CD4-positive, alpha-beta T cell (primary cell): ENCODE measurements at regions not wholly inside any gene's neighbourhood (a gene's known extent, or its start where the extent isn't known, plus 50 kb on each side); places are given as distances from the start of the nearest gene placed in this dataset.

Experiments
- ATAC-seq: fragments of 200-7000 bp; cut with Tn5 transposase; one replicate; pipeline ENCODE4 v1.10.0; 2022; ENCODE audit warnings: mild to moderate bottlenecking; ENCODE audit not compliant: poor library complexity
- CTCF ChIA-PET: fragments of 350-600 bp; sonication (Branson Sonifier 250); formaldehyde crosslinking; loops from one replicate; lab custom pipeline; 2021; ENCODE audit warnings: antibody characterized with exemption, inconsistent platforms; lab: Charles Lee
- POLR2A ChIA-PET: fragments of 350-600 bp; sonication (Branson Sonifier 250); formaldehyde crosslinking; loops from one replicate; lab custom pipeline; 2021; ENCODE audit warnings: antibody characterized with exemption, inconsistent platforms; lab: Charles Lee
- DNase-seq, 14 experiments: peaks; one replicate each; pipeline ENCODE4 v3.0.0-alpha.2; 2013 to 2020; ENCODE audit warnings: mixed read lengths in 2 of 14
- H3K27ac ChIP-seq, 2 donors: one replicate each; pipeline versions ENCODE4 v1.5.1 to v1.7.0; 2013; ENCODE audit warnings: low read length in 2 of 2, low read depth in 1 of 2, mild to moderate bottlenecking in 1 of 2
- H3K27me3 ChIP-seq, 2 experiments: 1 replicate in 1 of 2; 2 replicates in 1 of 2; pipeline versions ENCODE4 v1.6.1 to v1.7.0; 2013; ENCODE audit warnings: low read length in 2 of 2, control low read depth in 1 of 2, mild to moderate bottlenecking in 1 of 2, moderate library complexity in 1 of 2; ENCODE audit not compliant: insufficient read depth in 2 of 2, control insufficient read depth in 1 of 2
- H3K36me3 ChIP-seq: one replicate; pipeline ENCODE4 v1.6.1; 2013; ENCODE audit warnings: low read length, control low read depth; ENCODE audit not compliant: insufficient read depth
- H3K4me1 ChIP-seq: one replicate; pipeline ENCODE4 v1.6.1; 2013; ENCODE audit warnings: low read length, control low read depth; ENCODE audit not compliant: insufficient read depth
- H3K4me3 ChIP-seq: one replicate; pipeline ENCODE4 v1.5.1; 2013; ENCODE audit warnings: mild to moderate bottlenecking, low read length, moderate library complexity
- H3K9me3 ChIP-seq, 2 experiments: 1 replicate in 1 of 2; 2 replicates in 1 of 2; pipeline versions ENCODE4 v1.6.1 to v1.7.0; 2013; ENCODE audit warnings: low read length in 2 of 2, mild to moderate bottlenecking in 2 of 2, control low read depth in 1 of 2, moderate library complexity in 1 of 2; ENCODE audit not compliant: control insufficient read depth in 1 of 2, insufficient read depth in 1 of 2
- H3K27ac Mint-ChIP-seq: one replicate; pipeline ENCODE4 v1.8.0; 2020; ENCODE audit warnings: mixed read lengths
- H3K27me3 Mint-ChIP-seq: one replicate; pipeline ENCODE4 v1.8.0; 2021; ENCODE audit warnings: mixed read lengths
- H3K36me3 Mint-ChIP-seq: one replicate; pipeline ENCODE4 v1.8.0; 2021; ENCODE audit warnings: low read depth, mixed read lengths
- H3K4me1 Mint-ChIP-seq: one replicate; pipeline ENCODE4 v1.8.0; 2021; ENCODE audit warnings: low read depth, mixed read lengths
- H3K4me3 Mint-ChIP-seq: one replicate; pipeline ENCODE4 v1.8.0; 2020; ENCODE audit warnings: mild to moderate bottlenecking, mixed read lengths
- H3K9me3 Mint-ChIP-seq: one replicate; pipeline ENCODE4 v1.8.0; 2020; ENCODE audit warnings: mixed read lengths
- CTCF ChIP-seq: fragments of 200-600 bp; IDR thresholded peaks from one replicate; pipeline ENCODE4 v1.8.0; 2022; ENCODE audit warnings: antibody characterized with exemption, mild to moderate bottlenecking
- intact Hi-C, 2 experiments: fragments of 100-400 bp; cut with DNase I in 1 of 2; cut with micrococcal nuclease in 1 of 2; formaldehyde crosslinking; loops; one replicate each; pipeline versions ENCODE4 v1.15.1 to v1.9.0; 2023 to 2025; cut with DNase I, micrococcal nuclease

GRCh38 chr1:30194741-30195423 lies 528.5 kb downstream of the MATN1 start:
- no peak for DNase-seq
- POLR2A ChIA-PET: no interaction called here

GRCh38 chr1:30194046-30194619 lies 529.3 kb downstream of the MATN1 start:
- Mint-ChIP-seq H3K9me3 (no peaks in the 10 kb centered on the region), H3K36me3 (no peaks in the 10 kb centered on the region), H3K4me3 (no peak overlapping the region), H3K27ac (no peak overlapping the region), H3K4me1 (no peaks in the 10 kb centered on the region), H3K27me3 (peaks cover 39% of the 10 kb centered on the region)
- intact Hi-C loops: no loop called here
- ATAC-seq: no peak
- H3K36me3 ChIP-seq: no peaks in the 10 kb centered on the region
- no peak overlapping the region for H3K27ac ChIP-seq
- no peaks in the 10 kb centered on the region for H3K27me3 ChIP-seq
- ChIA-PET POLR2A (no interaction called here), CTCF (no interaction called here)
- peaks cover 0 to 6% of the 10 kb centered on the region in 2 experiments for H3K9me3 ChIP-seq
- DNase-seq: no peak
- no peak overlapping the region for H3K4me3 ChIP-seq
- H3K4me1 ChIP-seq: peaks cover 48% of the 10 kb centered on the region
- no peak for TF ChIP-seq CTCF

More at GRCh38 chr1:30194741-30195423, 528.5 kb downstream of the MATN1 start:
- Histone ChIP-seq H3K4me1 (peaks cover 40% of the 10 kb centered on the region), H3K36me3 (no peaks in the 10 kb centered on the region), H3K4me3 (no peak overlapping the region), H3K27ac (no peak overlapping the region), H3K27me3 (no peaks in the 10 kb centered on the region), H3K9me3 (peaks cover 0 to 11% of the 10 kb centered on the region in 2 experiments)
- TF ChIP-seq CTCF: no peak
- Mint-ChIP-seq H3K27ac (no peak overlapping the region), H3K9me3 (no peaks in the 10 kb centered on the region), H3K36me3 (no peaks in the 10 kb centered on the region), H3K27me3 (peaks cover 34% of the 10 kb centered on the region), H3K4me3 (no peak overlapping the region), H3K4me1 (no peaks in the 10 kb centered on the region)
- intact Hi-C loops: no loop called here
- CTCF ChIA-PET: no interaction called here
- ATAC-seq: no peak

- Mint-ChIP-seq H3K4me3 (no peak overlapping the region), H3K9me3 (no peaks in the 10 kb centered on the region), H3K27ac (no peak overlapping the region), H3K4me1 (no peaks in the 10 kb centered on the region), H3K27me3 (peaks cover 45% of the 10 kb centered on the region), H3K36me3 (no peaks in the 10 kb centered on the region)
- no peak for DNase-seq
- peaks cover 58% of the 10 kb centered on the region for H3K4me1 ChIP-seq
- peaks cover 0 to 6% of the 10 kb centered on the region in 2 experiments for H3K9me3 ChIP-seq
- ChIA-PET POLR2A (no interaction called here), CTCF (no interaction called here)
- intact Hi-C loops: no loop called here
- TF ChIP-seq CTCF: no peak
- ATAC-seq: no peak
- H3K4me3 ChIP-seq: no peak overlapping the region
- no peaks in the 10 kb centered on the region for H3K27me3 ChIP-seq
- H3K27ac ChIP-seq: no peak overlapping the region
- H3K36me3 ChIP-seq: no peaks in the 10 kb centered on the region
Observed at GRCh38 chr1:30192969-30193630, 530.3 kb downstream of the MATN1 start.
